Glomerular visceral epithelial cell (primary cell): ENCODE measurements at regions not wholly inside any gene's neighbourhood (a gene's known extent, or its start where the extent isn't known, plus 50 kb on each side); places are given as distances from the start of the nearest gene placed in this dataset.
A peak's percentile ranks its signal among the peaks of the same experiment; 100 is the strongest.
"Not testable (repeated sequence)": the region's sequence is repeated elsewhere in the genome, so short reads cannot be mapped to it uniquely, and the experiment has no call there.

Experiments used
- DNase-seq: peaks from one replicate; pipeline ENCODE4 v3.0.0-alpha.2; 2016; ENCODE audit errors: extremely low spot score

GRCh38 chr13:91251573-91251972 is 95.9 kb upstream of the MIR17HG start:
- not testable (repeated sequence) for DNase-seq

- DNase-seq = no peak
These were observed 83.0 kb upstream of the MIR17HG start for GRCh38 chr13:91264484-91264883.

- DNase-seq = no peak
These were observed 78.2 kb upstream of the MIR17HG start for GRCh38 chr13:91269237-91269636.

GRCh38 chr13:91270031-91270430 is 77.5 kb upstream of the MIR17HG start:
- peak; percentile 17 for DNase-seq

GRCh38 chr13:91272235-91272777 is 75.2 kb upstream of the MIR17HG start:
- DNase-seq = no peak

GRCh38 chr13:91273675-91274074 is 73.8 kb upstream of the MIR17HG start:
- no peak for DNase-seq

GRCh38 chr13:91277013-91277676 is 70.3 kb upstream of the MIR17HG start:
- DNase-seq = no peak

GRCh38 chr13:91278291-91278690 is 69.2 kb upstream of the MIR17HG start:
- no peak for DNase-seq

GRCh38 chr13:91278888-91279287 is 68.6 kb upstream of the MIR17HG start:
- DNase-seq = no peak

GRCh38 chr13:91280801-91281200 is 66.7 kb upstream of the MIR17HG start:
- DNase-seq = peak; percentile 2

GRCh38 chr13:91284335-91284734 is 63.2 kb upstream of the MIR17HG start:
- DNase-seq = no peak

- no peak for DNase-seq
These were observed 61.2 kb upstream of the MIR17HG start for GRCh38 chr13:91286317-91286716.

GRCh38 chr13:91291078-91291477 is 56.4 kb upstream of the MIR17HG start:
- DNase-seq = no peak

- DNase-seq = no peak
These were observed 54.8 kb upstream of the MIR17HG start for GRCh38 chr13:91292630-91293221.

- DNase-seq = no peak
These were observed 51.6 kb upstream of the MIR17HG start for GRCh38 chr13:91295712-91296410.

GRCh38 chr13:91297503-91297902 is 50.0 kb upstream of the MIR17HG start:
- DNase-seq = no peak
